NT2/D1 (cell line): ENCODE measurements at regions not wholly inside any gene's neighbourhood (a gene's known extent, or its start where the extent isn't known, plus 50 kb on each side); places are given as distances from the start of the nearest gene placed in this dataset.

ENCODE experiments used
- SUZ12 ChIP-seq: IDR thresholded peaks from 2 replicates; pipeline ENCODE4 v1.6.1; 2011; ENCODE audit not compliant: insufficient read length, insufficient read depth; ENCODE audit errors: extremely low read depth
- YY1 ChIP-seq: IDR thresholded peaks from 2 replicates; pipeline ENCODE4 v1.6.1; 2011; ENCODE audit not compliant: insufficient read length, insufficient read depth

DNA sequence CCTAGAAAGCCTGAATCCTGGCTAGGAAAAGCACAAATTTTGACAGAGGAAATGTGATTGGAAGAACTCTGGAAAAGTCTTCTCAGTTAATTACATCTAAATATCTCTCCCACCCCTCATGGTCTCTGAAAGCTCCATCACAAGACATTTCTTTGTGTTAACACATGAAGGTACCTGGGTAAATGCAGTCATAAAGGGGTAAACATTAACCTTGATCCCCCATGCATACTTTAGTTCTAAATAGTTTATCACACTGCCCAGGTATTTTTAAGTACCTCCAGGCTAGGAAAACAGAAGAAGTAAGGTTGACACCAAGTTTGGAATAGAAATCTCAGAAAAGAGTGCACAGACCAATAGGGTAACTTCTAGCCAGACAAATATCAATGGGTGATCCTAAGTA, 334.5 kb downstream of the PIK3R1 start:
- TF ChIP-seq YY1 (no peak), SUZ12 (no peak)
